Keratinocyte (primary cell): ENCODE measurements at regions not wholly inside any gene's neighbourhood (a gene's known extent, or its start where the extent isn't known, plus 50 kb on each side); places are given as distances from the start of the nearest gene placed in this dataset.

Experiments used
- DNase-seq: peaks from one replicate; pipeline ENCODE4 v3.0.0-alpha.2; 2011; ENCODE audit warnings: low read depth, missing footprints, low spot score
- FAIRE-seq: peaks from 2 replicates; lab custom pipeline; 2011; peaks lifted over from hg19 to GRCh38; lab: Jason Lieb, UNC
- H2AFZ ChIP-seq: 2 replicates; pipeline ENCODE4 v1.6.0; 2012; ENCODE audit warnings: low read length, control low read depth, inconsistent platforms; ENCODE audit not compliant: control insufficient read depth
- H3K27ac ChIP-seq: 2 replicates; pipeline ENCODE4 v1.5.1; 2011; ENCODE audit warnings: low read length; ENCODE audit not compliant: control insufficient read depth, insufficient read depth
- H3K27me3 ChIP-seq: 3 replicates; pipeline ENCODE4 v1.6.0; 2011; ENCODE audit warnings: low read length; ENCODE audit not compliant: control insufficient read depth, insufficient read depth; ENCODE audit errors: extremely low read depth
- H3K36me3 ChIP-seq, 2 experiments: 2 replicates in 1 of 2; 3 replicates in 1 of 2; pipeline ENCODE4 v1.5.1; 2011; ENCODE audit warnings: low read length in 2 of 2, mild to moderate bottlenecking in 1 of 2; ENCODE audit not compliant: control insufficient read depth in 2 of 2, insufficient read depth in 2 of 2; ENCODE audit errors: extremely low read depth in 1 of 2
- H3K4me1 ChIP-seq: 3 replicates; pipeline ENCODE4 v1.5.1; 2011; ENCODE audit warnings: low read length; ENCODE audit not compliant: control insufficient read depth, insufficient read depth; ENCODE audit errors: extremely low read depth
- H3K4me2 ChIP-seq: 3 replicates; pipeline ENCODE4 v1.6.0; 2011; ENCODE audit warnings: low read depth, low read length; ENCODE audit not compliant: control insufficient read depth, insufficient read depth; ENCODE audit errors: extremely low read depth
- H3K4me3 ChIP-seq, 3 experiments: fragments of 200-600 bp in 1 of 3; sonication (generic) in 1 of 3; 2 replicates in 2 of 3; 3 replicates in 1 of 3; pipeline ENCODE4 v1.5.1; 2011 to 2016; ENCODE audit warnings: low read length in 3 of 3, mild to moderate bottlenecking in 3 of 3, control low read depth in 2 of 3, inconsistent platforms in 1 of 3, low read depth in 1 of 3, mixed read lengths in 1 of 3, mixed run types in 1 of 3, moderate library complexity in 1 of 3; ENCODE audit not compliant: control insufficient read depth in 2 of 3, insufficient read depth in 2 of 3; ENCODE audit errors: extremely low read depth in 1 of 3
- H3K79me2 ChIP-seq: 2 replicates; pipeline ENCODE4 v1.6.0; 2012; ENCODE audit warnings: low read length; ENCODE audit not compliant: control insufficient read depth, insufficient read depth
- H3K9ac ChIP-seq: 3 replicates; pipeline ENCODE4 v1.6.0; 2011; ENCODE audit warnings: low read length; ENCODE audit not compliant: control insufficient read depth, insufficient read depth; ENCODE audit errors: extremely low read depth
- H3K9me1 ChIP-seq: 3 replicates; pipeline ENCODE4 v1.6.0; 2011; ENCODE audit warnings: low read length; ENCODE audit not compliant: control insufficient read depth, insufficient read depth; ENCODE audit errors: extremely low read depth
- H3K9me3 ChIP-seq: 2 replicates; pipeline ENCODE4 v1.5.1; 2012; ENCODE audit warnings: low read depth, low read length; ENCODE audit not compliant: control insufficient read depth
- H4K20me1 ChIP-seq: 3 replicates; pipeline ENCODE4 v1.6.0; 2011; ENCODE audit warnings: low read length; ENCODE audit not compliant: control insufficient read depth, insufficient read depth; ENCODE audit errors: extremely low read depth
- EZH2 ChIP-seq: IDR thresholded peaks from one replicate; pipeline ENCODE4 v1.6.1; 2012; ENCODE audit warnings: inconsistent platforms, mild to moderate bottlenecking, low read length, moderate library complexity
- dilution Hi-C: fragments of 300-500 bp; cut with MboI; formaldehyde crosslinking; loops from one replicate; pipeline ENCODE4 v1.7.0; 2020; ENCODE audit warnings: low sequenced_read_pairs; ENCODE audit not compliant: extremely low pct_ligation_motif_present
- TF ChIP-seq, protein P1 (sequence below), 3 experiments: IDR thresholded peaks in 1 of 3; conservative IDR thresholded peaks in 1 of 3; optimal IDR thresholded peaks in 1 of 3; 2 replicates in 2 of 3; 3 replicates in 1 of 3; pipeline versions ENCODE3 to v1.5.1; 2011; ENCODE audit warnings: low read length in 3 of 3, mild to moderate bottlenecking in 3 of 3, moderate library complexity in 2 of 3, control low read depth in 1 of 3, inconsistent platforms in 1 of 3; ENCODE audit not compliant: insufficient read depth in 2 of 3; ENCODE audit errors: extremely low read depth in 1 of 3

DNA sequence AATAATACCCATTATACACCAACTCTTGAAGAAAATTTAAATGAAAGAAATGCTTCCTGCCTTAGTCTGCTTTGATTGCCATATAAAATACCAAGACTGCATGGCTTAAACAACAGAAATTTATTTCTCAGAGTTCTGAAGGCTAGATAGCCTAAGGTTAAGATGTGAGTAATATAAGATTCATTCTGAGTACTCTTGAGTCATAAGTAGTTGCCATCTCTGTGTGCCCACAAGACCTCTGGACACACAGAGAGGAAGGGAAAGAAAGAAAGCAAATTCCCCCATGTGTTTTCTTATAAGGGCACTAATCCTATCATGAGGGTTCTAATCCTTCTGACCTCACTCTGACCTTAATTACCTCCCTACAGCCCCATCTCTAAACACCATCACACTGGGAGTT, 201.2 kb downstream of the PTN start:
- Histone ChIP-seq H3K36me3 (no peaks in the 10 kb centered on the region), H4K20me1 (no peaks in the 10 kb centered on the region), H3K9me1 (no peaks in the 10 kb centered on the region), H3K4me3 (no peak overlapping the region), H3K79me2 (no peaks in the 10 kb centered on the region), H3K27ac (no peak overlapping the region), H3K9me3 (no peaks in the 10 kb centered on the region), H3K4me1 (no peaks in the 10 kb centered on the region), H3K9ac (no peak overlapping the region), H3K4me2 (no peak overlapping the region), H3K27me3 (no peaks in the 10 kb centered on the region), H2AFZ (no peak overlapping the region)
- TF ChIP-seq, protein P1, sequence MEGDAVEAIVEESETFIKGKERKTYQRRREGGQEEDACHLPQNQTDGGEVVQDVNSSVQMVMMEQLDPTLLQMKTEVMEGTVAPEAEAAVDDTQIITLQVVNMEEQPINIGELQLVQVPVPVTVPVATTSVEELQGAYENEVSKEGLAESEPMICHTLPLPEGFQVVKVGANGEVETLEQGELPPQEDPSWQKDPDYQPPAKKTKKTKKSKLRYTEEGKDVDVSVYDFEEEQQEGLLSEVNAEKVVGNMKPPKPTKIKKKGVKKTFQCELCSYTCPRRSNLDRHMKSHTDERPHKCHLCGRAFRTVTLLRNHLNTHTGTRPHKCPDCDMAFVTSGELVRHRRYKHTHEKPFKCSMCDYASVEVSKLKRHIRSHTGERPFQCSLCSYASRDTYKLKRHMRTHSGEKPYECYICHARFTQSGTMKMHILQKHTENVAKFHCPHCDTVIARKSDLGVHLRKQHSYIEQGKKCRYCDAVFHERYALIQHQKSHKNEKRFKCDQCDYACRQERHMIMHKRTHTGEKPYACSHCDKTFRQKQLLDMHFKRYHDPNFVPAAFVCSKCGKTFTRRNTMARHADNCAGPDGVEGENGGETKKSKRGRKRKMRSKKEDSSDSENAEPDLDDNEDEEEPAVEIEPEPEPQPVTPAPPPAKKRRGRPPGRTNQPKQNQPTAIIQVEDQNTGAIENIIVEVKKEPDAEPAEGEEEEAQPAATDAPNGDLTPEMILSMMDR (optimal IDR thresholded peaks at IDR 0.05 in 1 of 3, IDR thresholded peaks at IDR 0.05 in 1 of 3, conservative IDR thresholded peaks at IDR 0.05 in 1 of 3; ENCODE audit: extremely low read depth in 1 of 3, insufficient read depth in 2 of 3, low read length in 3 of 3): no peak
- no peak for TF ChIP-seq EZH2
- DNase-seq (no peak), FAIRE-seq (no peak)
- dilution Hi-C loops: no loop called here

DNA sequence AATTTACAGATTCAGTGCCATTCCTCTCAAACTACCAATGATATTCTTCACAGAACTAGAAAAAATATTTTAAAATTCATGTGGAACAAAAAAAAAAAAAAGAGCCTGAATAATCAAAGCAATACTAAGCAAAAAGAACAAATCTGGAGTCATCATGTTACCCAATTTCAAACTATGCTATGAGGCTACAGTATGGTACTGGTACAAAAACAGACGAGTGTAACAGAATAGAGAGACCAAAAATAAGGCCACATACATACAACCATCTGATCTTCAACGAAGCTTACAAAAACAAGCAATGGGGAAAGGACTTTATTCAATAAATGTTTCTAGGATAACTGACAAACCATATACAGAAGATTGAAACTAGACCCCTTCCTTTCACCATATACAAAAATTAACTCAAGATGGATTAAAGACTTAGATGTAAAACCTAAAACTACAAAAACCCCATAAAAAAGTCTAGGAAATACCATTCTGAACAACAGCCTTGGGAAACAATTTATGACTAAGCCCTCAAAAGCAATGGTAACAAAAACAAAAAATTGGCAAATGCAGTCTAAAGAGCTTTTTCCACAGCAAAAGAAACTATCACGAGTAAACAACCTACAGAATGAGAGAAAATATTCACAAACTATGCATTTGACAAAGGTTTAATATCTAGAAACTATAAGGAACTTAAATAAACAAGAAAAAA, 207.7 kb downstream of the PTN start:
- DNase-seq (no peak), FAIRE-seq (no peak)
- H3K4me3 ChIP-seq: no peak overlapping the region
- H3K9ac ChIP-seq: no peak overlapping the region
- no peaks in the 10 kb centered on the region for H3K36me3 ChIP-seq
- H3K9me1 ChIP-seq: no peaks in the 10 kb centered on the region
- TF ChIP-seq, protein P1 (optimal IDR thresholded peaks at IDR 0.05 in 1 of 3, IDR thresholded peaks at IDR 0.05 in 1 of 3, conservative IDR thresholded peaks at IDR 0.05 in 1 of 3; ENCODE audit: extremely low read depth in 1 of 3, insufficient read depth in 2 of 3, low read length in 3 of 3): no peak
- no peak for TF ChIP-seq EZH2
- H3K9me3 ChIP-seq: no peaks in the 10 kb centered on the region
- H3K4me2 ChIP-seq: no peak overlapping the region
- no peaks in the 10 kb centered on the region for H3K27me3 ChIP-seq
- no peaks in the 10 kb centered on the region for H3K79me2 ChIP-seq
- no peak overlapping the region for H2AFZ ChIP-seq
- no peak overlapping the region for H3K27ac ChIP-seq
- no peaks in the 10 kb centered on the region for H3K4me1 ChIP-seq
- no peaks in the 10 kb centered on the region for H4K20me1 ChIP-seq
- dilution Hi-C loops: no loop called here
